ENCODE measurements at regions not wholly inside any gene's neighbourhood (a gene's known extent, or its start where the extent isn't known, plus 50 kb on each side); places are given as distances from the start of the nearest gene placed in this dataset.

DNA sequence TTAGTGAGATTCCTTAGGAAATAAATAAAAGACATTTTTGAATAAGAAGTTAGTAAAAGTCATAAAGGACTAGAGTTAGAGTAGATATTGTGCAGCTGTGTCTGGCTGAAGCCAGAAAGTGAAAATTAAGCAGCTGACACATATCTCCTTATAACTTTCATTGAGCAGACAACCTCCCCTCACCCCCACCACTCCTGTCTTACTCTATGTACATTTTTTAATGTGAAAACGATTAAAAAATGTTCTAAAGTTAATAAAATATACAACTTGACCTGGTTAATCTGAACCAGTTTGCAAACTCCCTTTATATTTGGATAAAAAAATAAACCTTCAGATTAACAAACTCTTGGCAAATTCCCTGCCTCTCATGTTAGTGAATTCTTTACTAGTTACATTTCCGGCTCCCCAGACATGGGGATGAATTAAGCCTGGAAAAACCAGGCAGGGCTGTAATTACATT is 462.8 kb downstream of the MEIS1 start:
- no peak for DNase-seq

DNA sequence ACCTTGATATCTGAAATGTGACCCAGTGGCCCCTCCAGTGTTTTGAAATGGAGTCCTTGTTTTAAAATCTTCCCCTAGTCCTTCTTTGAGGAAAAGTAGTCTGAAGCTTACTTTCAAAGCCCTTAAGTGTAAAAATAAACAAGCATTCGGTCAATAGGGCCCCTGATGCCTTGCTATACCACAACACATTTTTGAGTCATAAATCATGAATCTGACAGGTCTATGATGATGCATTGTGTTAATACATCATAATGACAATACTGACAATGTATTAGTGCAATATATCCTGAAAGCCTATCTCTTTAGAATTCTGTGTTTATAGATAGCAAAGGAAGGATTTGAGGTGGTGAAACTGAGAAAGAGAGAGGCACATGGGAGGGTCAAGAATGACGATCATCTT is 464.2 kb downstream of the MEIS1 start:
- DNase-seq = no peak

DNA sequence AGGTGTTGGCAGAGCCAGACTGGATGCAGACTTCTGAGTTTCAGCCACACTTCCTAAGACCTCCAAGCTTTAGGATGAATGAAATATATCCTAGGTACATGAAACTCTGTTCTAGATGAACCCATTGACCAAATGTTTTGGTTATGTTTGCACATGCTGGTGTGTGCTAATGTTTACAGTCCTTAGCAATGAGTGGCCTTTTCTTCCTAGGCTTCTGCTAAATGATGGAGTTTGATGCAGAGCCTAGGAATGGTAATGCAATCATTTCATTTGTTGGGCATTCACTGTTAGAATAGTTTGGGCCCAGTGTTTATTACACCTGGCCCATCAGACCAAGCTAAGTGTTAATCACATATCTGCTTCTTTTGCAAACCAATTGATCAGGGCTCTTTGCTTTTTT is 464.7 kb downstream of the MEIS1 start:
- DNase-seq = no peak

DNA sequence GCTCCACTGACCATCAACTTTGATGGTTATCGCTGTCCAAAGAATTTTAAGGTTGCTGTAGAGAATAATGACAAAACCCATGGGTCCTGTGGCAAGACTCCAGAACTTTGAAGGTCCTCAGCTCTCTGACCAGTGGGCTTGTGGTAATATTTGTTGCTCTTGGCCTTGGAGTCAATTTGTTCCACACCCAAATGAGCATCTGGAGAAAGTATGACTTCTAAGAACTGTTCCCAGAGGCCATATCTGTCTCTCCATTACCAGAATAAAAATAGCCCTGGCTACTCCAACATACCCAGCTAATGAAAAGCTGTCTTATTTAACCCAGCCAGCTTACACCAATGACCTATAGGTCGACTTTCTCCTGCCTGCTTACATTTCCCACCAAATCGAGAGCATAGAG is 466.4 kb downstream of the MEIS1 start:
- no peak for DNase-seq

DNA sequence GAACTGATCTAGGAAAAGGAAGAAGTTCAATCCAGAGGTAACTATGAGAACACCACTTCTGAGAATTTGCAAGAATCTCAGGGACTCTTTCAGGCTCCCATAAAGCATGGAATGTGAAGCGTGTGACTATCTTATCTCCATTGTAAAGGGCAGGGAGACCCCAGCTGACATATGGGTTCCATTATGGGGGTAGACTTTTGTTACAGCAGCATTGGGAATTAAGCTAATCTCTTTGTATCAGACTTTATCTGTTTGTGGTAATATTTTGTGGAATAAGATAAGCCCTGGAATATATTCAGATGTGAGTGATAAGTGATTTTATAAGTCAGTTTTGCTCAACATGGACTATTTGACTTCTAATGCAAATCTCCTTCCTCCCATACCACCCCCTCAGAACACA is 468.3 kb downstream of the MEIS1 start:
- DNase-seq = no peak

DNA sequence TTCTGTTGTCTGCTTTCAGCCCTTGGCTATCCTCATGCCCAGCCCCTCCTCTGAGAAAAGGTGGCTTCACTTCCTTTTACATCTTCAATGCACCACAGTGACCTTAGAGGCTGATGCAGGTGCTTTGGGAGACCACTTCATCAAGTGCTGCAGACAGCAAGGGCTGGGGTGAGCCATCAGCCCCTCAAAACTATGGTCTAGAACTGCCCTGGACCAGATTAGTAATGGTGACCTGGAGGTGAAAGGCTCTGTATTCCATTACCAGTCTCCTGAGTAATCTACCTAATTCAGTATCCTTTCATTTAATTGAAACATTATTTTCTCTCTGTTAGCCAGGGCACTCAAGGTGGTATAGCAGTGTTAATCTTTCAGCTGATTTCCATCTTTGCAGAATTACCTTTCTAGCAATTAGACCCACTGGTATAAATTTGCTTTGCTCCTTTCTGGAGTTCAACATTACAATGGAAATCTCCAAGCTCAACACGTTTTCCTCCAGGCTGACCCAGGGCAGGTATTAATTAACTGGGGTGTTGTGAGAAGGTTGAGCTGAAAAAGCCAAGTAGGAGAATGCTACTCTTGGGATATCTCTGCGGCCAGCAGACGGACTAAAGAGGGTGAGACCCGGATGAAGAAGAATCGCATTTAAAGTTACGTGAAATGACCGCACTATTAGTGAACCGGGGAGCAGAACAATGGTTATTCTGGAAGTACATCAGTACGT is 469.0 kb downstream of the MEIS1 start:
- DNase-seq = no peak

- DNase-seq = no peak
Observed at GRCh38 chr2:66915237-66915636, 480.3 kb downstream of the MEIS1 start.

GRCh38 chr2:66919286-66919685 is 477.8 kb upstream of the ETAA1 start:
- DNase-seq = no peak

DNA sequence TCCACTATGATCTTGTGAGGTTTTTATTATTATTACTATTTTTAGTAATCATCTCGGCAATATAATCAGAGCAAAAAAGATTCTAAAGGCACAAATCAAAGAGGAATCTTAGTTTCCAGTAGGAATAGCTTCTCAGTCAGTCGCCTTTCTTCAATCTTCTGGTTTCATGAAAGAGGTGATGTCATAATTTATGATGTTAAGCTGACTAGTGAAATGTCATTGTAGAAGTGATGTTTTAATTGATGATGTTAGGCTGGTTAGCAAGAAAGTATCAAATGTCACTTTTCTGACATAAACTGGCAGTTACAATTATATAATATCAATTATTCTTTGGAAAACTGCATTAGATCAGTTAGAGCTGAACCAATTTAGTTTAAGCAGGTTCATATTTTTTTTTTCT is 476.7 kb upstream of the ETAA1 start:
- no peak for DNase-seq

- no peak for DNase-seq
Observed at GRCh38 chr2:66925128-66925527, 472.0 kb upstream of the ETAA1 start.

GRCh38 chr2:66926594-66927112 is 470.5 kb upstream of the ETAA1 start:
- DNase-seq = no peak

DNA sequence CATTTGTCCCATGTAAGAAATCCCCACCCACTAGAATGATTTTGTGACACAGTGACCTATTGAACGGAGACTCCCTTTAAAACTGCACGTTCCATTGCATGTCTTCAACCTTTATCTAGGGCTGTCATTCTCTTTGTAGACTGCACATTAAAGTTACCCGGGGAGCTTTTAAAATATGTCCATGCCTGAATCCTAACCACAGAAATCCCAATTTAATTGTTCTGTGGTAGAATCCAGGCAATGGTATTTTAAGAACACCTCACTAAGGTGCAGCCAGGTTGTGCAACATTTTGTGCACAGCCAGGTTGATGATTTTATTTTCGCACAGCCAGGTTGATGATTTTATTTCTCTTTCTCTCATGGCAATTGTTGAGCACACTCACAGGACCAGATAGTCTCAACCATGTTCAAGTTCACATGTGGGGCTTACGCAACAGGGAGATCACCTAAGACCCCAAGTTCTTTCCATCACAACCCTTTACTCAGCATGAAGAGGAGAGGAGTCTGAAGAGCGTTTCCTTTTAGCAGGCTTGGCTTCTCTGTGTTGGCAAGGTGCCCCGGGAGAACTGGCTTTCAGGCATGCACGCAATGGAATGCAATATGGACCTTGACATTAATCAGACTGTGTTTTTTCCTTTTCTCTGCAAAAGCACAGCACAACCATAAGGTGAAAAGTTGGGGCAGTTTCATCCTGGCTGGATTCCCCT is 467.3 kb upstream of the ETAA1 start:
- peak; percentile 55 for DNase-seq

- no peak for DNase-seq
Observed at GRCh38 chr2:66930339-66931220, 466.6 kb upstream of the ETAA1 start.

DNA sequence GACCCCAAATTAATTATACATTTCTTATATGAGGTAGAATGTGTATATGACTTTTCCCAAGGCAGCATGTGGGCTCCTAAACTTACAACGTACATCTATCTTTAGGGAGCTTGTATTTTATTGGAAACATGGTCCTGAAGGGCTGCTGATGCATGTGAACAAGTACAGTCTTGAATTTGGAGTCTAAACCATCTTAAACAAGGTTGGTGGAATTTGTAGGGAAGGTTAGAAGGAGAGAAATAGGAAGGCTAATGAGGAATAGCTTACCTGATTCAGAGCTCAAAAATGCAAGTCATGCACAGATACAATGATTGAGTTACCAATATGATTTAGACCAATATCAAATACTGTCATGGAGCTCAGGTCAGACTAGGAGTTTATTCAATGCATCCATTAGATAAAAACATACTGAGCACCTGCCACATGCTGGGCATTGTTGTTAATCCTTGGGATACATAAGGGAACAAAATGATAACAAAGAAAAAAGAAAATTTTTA is 458.6 kb upstream of the ETAA1 start:
- DNase-seq = no peak

GRCh38 chr2:66940080-66940479 is 457.1 kb upstream of the ETAA1 start:
- no peak for DNase-seq

GRCh38 chr2:66948234-66948633 is 448.9 kb upstream of the ETAA1 start:
- DNase-seq = no peak

DNA sequence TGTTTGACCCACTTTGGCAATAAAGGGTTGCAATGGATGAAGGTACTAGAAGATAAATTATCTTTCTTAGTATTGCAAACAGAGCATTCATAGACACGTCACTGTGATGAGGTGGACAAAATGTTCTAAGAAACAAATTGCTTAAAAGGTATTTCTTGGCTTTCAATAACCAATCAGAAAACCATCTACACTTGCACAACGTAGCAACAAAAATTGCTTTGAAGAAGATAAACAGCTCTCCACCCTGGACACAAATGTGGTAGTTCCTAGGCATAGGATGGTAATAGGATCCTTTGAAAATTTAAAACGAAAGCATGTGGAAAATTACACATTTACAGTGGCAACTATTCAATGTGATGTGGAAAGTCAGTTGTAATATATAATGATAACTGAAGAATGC is 439.9 kb upstream of the ETAA1 start:
- DNase-seq = no peak

- no peak for DNase-seq
Observed at GRCh38 chr2:66957677-66958076, 439.5 kb upstream of the ETAA1 start.

GRCh38 chr2:66960161-66960560 is 437.0 kb upstream of the ETAA1 start:
- no peak for DNase-seq

DNA sequence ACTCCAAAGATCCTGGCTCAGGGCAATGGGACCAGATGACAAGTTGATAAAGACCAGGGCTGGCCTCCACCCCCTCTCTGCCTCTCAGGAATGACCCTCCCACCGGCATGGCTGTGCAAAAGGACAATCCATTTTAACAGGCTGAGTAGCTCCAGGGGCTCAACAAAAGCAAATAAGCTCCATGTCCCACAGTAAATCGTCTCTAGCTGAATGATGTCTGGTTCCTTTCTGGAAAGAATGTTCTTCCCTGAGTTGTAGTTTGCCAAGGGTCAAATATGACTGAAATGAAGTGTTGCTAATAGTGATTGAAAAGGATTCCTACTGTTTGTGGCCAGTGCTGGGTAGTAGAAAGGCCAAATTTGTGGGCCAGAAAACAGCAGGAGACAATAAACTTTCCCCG is 434.4 kb upstream of the ETAA1 start:
- no peak for DNase-seq

- no peak for DNase-seq
Observed at GRCh38 chr2:66966631-66967030, 430.5 kb upstream of the ETAA1 start.

GRCh38 chr2:66968946-66969345 is 428.2 kb upstream of the ETAA1 start:
- DNase-seq = no peak

GRCh38 chr2:66981074-66981473 is 416.1 kb upstream of the ETAA1 start:
- DNase-seq = no peak
